Hippocampal formation (tissue), 2 donors: ENCODE measurements at regions not wholly inside any gene's neighbourhood (a gene's known extent, or its start where the extent isn't known, plus 50 kb on each side); places are given as distances from the start of the nearest gene placed in this dataset.

ENCODE experiments used
- DNase-seq, 2 donors: peaks; one replicate each; lab custom pipeline; 2025; lab: John Stamatoyannopoulos, UW

- DNase-seq, result no peak
These were observed 52.5 kb downstream of the EPRS1 start for GRCh38 chr1:219993554-219994433.

- no peak for DNase-seq
These were observed 54.4 kb downstream of the EPRS1 start for GRCh38 chr1:219991919-219992318.

GRCh38 chr1:219991511-219991810 lies 54.8 kb downstream of the EPRS1 start:
- DNase-seq, result no peak

GRCh38 chr1:219990782-219991510 lies 55.4 kb downstream of the EPRS1 start:
- peak in 1 of 2 donors; percentile 35 for DNase-seq

GRCh38 chr1:219989766-219990165 lies 56.5 kb downstream of the EPRS1 start:
- DNase-seq, result no peak

- DNase-seq, result no peak
These were observed 57.5 kb downstream of the EPRS1 start for GRCh38 chr1:219988818-219989217.

GRCh38 chr1:219988387-219988786 lies 57.9 kb downstream of the EPRS1 start:
- DNase-seq, result no peak

GRCh38 chr1:219987325-219987724 lies 59.0 kb upstream of the SLC30A10 start:
- DNase-seq, result no peak

GRCh38 chr1:219985169-219985568 lies 56.8 kb upstream of the SLC30A10 start:
- no peak for DNase-seq
